Breast epithelium (tissue), 3 donors: ENCODE measurements at regions not wholly inside any gene's neighbourhood (a gene's known extent, or its start where the extent isn't known, plus 50 kb on each side); places are given as distances from the start of the nearest gene placed in this dataset.

Experiments
- POLR2A ChIP-seq: fragments of 450-650 bp; IDR thresholded peaks from one replicate; pipeline ENCODE4 v1.6.1; 2016; ENCODE audit warnings: antibody characterized with exemption, mild to moderate bottlenecking, moderate library complexity
- TF ChIP-seq, protein P1 (sequence below), 3 donors: fragments of 450-650 bp; IDR thresholded peaks; one replicate each; pipeline ENCODE4 v1.5.1; 2016 to 2017; ENCODE audit warnings: antibody characterized with exemption in 3 of 3, mild to moderate bottlenecking in 3 of 3, moderate library complexity in 3 of 3

GRCh38 chr4:152110780-152111179, 350.0 kb upstream of the GATB start:
- TF ChIP-seq, protein P1, sequence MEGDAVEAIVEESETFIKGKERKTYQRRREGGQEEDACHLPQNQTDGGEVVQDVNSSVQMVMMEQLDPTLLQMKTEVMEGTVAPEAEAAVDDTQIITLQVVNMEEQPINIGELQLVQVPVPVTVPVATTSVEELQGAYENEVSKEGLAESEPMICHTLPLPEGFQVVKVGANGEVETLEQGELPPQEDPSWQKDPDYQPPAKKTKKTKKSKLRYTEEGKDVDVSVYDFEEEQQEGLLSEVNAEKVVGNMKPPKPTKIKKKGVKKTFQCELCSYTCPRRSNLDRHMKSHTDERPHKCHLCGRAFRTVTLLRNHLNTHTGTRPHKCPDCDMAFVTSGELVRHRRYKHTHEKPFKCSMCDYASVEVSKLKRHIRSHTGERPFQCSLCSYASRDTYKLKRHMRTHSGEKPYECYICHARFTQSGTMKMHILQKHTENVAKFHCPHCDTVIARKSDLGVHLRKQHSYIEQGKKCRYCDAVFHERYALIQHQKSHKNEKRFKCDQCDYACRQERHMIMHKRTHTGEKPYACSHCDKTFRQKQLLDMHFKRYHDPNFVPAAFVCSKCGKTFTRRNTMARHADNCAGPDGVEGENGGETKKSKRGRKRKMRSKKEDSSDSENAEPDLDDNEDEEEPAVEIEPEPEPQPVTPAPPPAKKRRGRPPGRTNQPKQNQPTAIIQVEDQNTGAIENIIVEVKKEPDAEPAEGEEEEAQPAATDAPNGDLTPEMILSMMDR (IDR thresholded peaks at IDR 0.05) = no peak
- no peak for TF ChIP-seq POLR2A
